Astrocyte (in vitro differentiated cells and primary cell): ENCODE measurements at regions not wholly inside any gene's neighbourhood (a gene's known extent, or its start where the extent isn't known, plus 50 kb on each side); places are given as distances from the start of the nearest gene placed in this dataset.

ENCODE experiments used
- DNase-seq: peaks from one replicate; pipeline ENCODE4 v3.0.0-alpha.2; 2010; ENCODE audit warnings: low read depth
- FAIRE-seq: peaks from 2 replicates; lab custom pipeline; 2011; peaks lifted over from hg19 to GRCh38; lab: Jason Lieb, UNC
- H2AFZ ChIP-seq: 2 replicates; pipeline ENCODE4 v1.6.0; 2012; ENCODE audit warnings: low read depth, low read length, inconsistent platforms
- H3K27ac ChIP-seq: 2 replicates; pipeline ENCODE4 v1.5.1; 2011; ENCODE audit warnings: low read depth, low read length, inconsistent platforms
- H3K27me3 ChIP-seq: 2 replicates; pipeline ENCODE4 v1.6.0; 2011; ENCODE audit warnings: low read length, inconsistent platforms; ENCODE audit not compliant: insufficient read depth
- H3K36me3 ChIP-seq: 2 replicates; pipeline ENCODE4 v1.5.1; 2011; ENCODE audit warnings: low read length, inconsistent platforms; ENCODE audit not compliant: insufficient read depth
- H3K4me1 ChIP-seq: 2 replicates; pipeline ENCODE4 v1.5.1; 2011; ENCODE audit warnings: low read length, inconsistent platforms; ENCODE audit not compliant: insufficient read depth
- H3K4me2 ChIP-seq: 2 replicates; pipeline ENCODE4 v1.6.0; 2012; ENCODE audit warnings: low read length, inconsistent platforms
- H3K4me3 ChIP-seq: 2 replicates; pipeline ENCODE4 v1.5.1; 2011; ENCODE audit warnings: low read depth, mild to moderate bottlenecking, low read length, inconsistent platforms; ENCODE audit not compliant: insufficient read depth
- H3K79me2 ChIP-seq: 2 replicates; pipeline ENCODE4 v1.6.0; 2012; ENCODE audit warnings: mild to moderate bottlenecking, low read length, inconsistent platforms; ENCODE audit not compliant: insufficient read depth
- H3K9ac ChIP-seq: 2 replicates; pipeline ENCODE4 v1.6.0; 2012; ENCODE audit warnings: mild to moderate bottlenecking, low read length, inconsistent platforms
- H3K9me3 ChIP-seq: 2 replicates; pipeline ENCODE4 v1.5.1; 2012; ENCODE audit warnings: low read depth, mild to moderate bottlenecking, low read length, inconsistent platforms; ENCODE audit not compliant: insufficient read depth
- H4K20me1 ChIP-seq: 2 replicates; pipeline ENCODE4 v1.6.0; 2012; ENCODE audit warnings: low read length, inconsistent platforms; ENCODE audit not compliant: insufficient read depth
- H3K27ac Mint-ChIP-seq: one replicate; pipeline ENCODE4 v1.8.0; 2021; ENCODE audit warnings: mild to moderate bottlenecking, mixed read lengths; ENCODE audit not compliant: unreplicated experiment
- H3K27me3 Mint-ChIP-seq: one replicate; pipeline ENCODE4 v1.8.0; 2021; ENCODE audit warnings: low read depth, mixed read lengths; ENCODE audit not compliant: unreplicated experiment
- H3K36me3 Mint-ChIP-seq: one replicate; pipeline ENCODE4 v1.8.0; 2021; ENCODE audit warnings: low read depth, mixed read lengths; ENCODE audit not compliant: unreplicated experiment
- H3K4me1 Mint-ChIP-seq: one replicate; pipeline ENCODE4 v1.8.0; 2021; ENCODE audit warnings: low read depth, mixed read lengths; ENCODE audit not compliant: unreplicated experiment
- H3K4me3 Mint-ChIP-seq: one replicate; pipeline ENCODE4 v1.8.0; 2021; ENCODE audit warnings: mild to moderate bottlenecking, moderate library complexity, mixed read lengths; ENCODE audit not compliant: unreplicated experiment
- H3K9me3 Mint-ChIP-seq: one replicate; pipeline ENCODE4 v1.8.0; 2021; ENCODE audit warnings: mild to moderate bottlenecking, mixed read lengths; ENCODE audit not compliant: unreplicated experiment
- EZH2 ChIP-seq: IDR thresholded peaks from 2 replicates; pipeline ENCODE4 v1.6.1; 2012; ENCODE audit warnings: mild to moderate bottlenecking, low read length, inconsistent platforms; ENCODE audit not compliant: insufficient read depth
- TF ChIP-seq, protein P1 (sequence below): IDR thresholded peaks from 2 replicates; pipeline ENCODE4 v1.5.1; 2011; ENCODE audit warnings: low read depth, mild to moderate bottlenecking, inconsistent platforms, low read length, moderate library complexity; ENCODE audit not compliant: insufficient read depth

DNA sequence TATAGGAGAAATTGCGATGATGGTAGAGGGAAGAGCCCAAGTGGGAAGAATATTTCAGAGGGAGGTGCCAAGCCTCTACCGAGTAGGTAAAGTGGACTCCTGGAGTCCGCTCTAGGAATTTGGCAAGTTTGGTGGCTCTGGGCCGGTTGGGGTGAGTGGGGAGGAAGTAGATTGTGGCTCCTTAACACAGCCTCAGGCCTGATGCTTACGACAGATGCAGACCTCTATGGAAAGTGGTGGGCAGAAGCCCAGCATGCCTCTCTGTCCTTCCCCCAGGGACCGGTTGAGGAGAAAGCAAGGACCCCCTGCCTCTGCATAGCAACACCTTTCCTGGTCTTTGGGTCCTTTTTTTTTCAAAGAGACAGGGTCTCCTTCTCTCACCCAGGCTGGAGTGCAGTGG, 55.9 kb upstream of the SIAH1 start:
- Mint-ChIP-seq H3K4me1 (peaks cover 11% of the 10 kb centered on the region), H3K27ac (no peak overlapping the region), H3K9me3 (peaks cover 3% of the 10 kb centered on the region), H3K4me3 (no peak overlapping the region), H3K36me3 (peaks cover 2% of the 10 kb centered on the region), H3K27me3 (peaks cover 11% of the 10 kb centered on the region)
- Histone ChIP-seq H4K20me1 (no peaks in the 10 kb centered on the region), H3K9me3 (no peaks in the 10 kb centered on the region), H3K4me1 (peaks cover 10% of the 10 kb centered on the region), H3K79me2 (no peaks in the 10 kb centered on the region), H2AFZ (no peak overlapping the region), H3K27me3 (no peaks in the 10 kb centered on the region), H3K4me2 (no peak overlapping the region), H3K36me3 (no peaks in the 10 kb centered on the region), H3K9ac (no peak overlapping the region), H3K4me3 (no peak overlapping the region), H3K27ac (no peak overlapping the region)
- FAIRE-seq (no peak), DNase-seq (no peak)
- TF ChIP-seq EZH2, result no peak
- TF ChIP-seq, protein P1, sequence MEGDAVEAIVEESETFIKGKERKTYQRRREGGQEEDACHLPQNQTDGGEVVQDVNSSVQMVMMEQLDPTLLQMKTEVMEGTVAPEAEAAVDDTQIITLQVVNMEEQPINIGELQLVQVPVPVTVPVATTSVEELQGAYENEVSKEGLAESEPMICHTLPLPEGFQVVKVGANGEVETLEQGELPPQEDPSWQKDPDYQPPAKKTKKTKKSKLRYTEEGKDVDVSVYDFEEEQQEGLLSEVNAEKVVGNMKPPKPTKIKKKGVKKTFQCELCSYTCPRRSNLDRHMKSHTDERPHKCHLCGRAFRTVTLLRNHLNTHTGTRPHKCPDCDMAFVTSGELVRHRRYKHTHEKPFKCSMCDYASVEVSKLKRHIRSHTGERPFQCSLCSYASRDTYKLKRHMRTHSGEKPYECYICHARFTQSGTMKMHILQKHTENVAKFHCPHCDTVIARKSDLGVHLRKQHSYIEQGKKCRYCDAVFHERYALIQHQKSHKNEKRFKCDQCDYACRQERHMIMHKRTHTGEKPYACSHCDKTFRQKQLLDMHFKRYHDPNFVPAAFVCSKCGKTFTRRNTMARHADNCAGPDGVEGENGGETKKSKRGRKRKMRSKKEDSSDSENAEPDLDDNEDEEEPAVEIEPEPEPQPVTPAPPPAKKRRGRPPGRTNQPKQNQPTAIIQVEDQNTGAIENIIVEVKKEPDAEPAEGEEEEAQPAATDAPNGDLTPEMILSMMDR, result no peak

DNA sequence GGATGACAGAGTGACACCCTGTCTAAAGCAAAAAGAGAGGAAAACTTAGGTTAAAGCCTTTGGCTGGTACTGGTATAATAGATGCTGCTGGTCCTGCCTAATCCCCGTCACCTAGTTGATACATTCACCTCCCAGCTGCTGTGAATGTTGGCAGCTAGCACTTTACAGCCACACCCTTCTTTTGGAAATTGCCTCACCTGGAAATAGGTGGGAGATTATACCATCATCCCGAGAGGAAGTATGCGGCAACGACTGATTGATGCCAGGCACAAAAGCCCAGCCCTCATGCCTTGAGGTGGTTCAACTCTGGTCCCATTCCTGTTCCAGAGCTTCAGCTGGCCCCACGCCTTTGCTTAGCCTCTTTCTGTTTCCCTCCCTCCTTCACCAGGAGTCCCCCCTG, 53.2 kb upstream of the SIAH1 start:
- Histone ChIP-seq H3K4me1 (peaks cover 7% of the 10 kb centered on the region), H3K36me3 (no peaks in the 10 kb centered on the region), H2AFZ (no peak overlapping the region), H3K9me3 (no peaks in the 10 kb centered on the region), H3K4me3 (no peak overlapping the region), H3K4me2 (no peak overlapping the region), H3K79me2 (no peaks in the 10 kb centered on the region), H3K9ac (no peak overlapping the region), H4K20me1 (no peaks in the 10 kb centered on the region), H3K27ac (no peak overlapping the region), H3K27me3 (no peaks in the 10 kb centered on the region)
- no peak for DNase-seq
- Mint-ChIP-seq H3K27me3 (peaks cover 21% of the 10 kb centered on the region), H3K4me3 (no peak overlapping the region), H3K27ac (no peak overlapping the region), H3K4me1 (peaks cover 8% of the 10 kb centered on the region), H3K36me3 (peaks cover 2% of the 10 kb centered on the region), H3K9me3 (peaks cover 3% of the 10 kb centered on the region)
- TF ChIP-seq, protein P1, result no peak
- TF ChIP-seq EZH2, result no peak
- no peak for FAIRE-seq

DNA sequence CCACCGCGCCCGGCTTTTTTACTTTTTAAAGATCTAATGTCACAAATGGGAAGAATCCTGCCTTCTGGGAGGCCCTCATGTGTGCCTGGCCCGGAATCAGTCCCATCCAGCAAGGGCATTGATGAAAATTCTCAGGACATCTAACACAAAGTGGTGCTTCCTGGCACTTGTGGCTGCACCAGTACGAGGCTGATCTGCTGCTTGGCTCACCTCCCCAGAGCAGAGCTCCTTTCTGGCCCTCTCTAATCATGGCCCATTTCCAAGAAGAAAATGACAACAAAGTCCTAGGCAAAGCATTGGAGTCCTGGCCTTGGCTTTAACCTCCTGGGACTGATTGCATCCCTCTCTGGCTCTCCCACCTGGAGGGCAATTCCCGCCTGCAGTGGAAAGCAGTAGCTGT, 50.7 kb upstream of the SIAH1 start:
- DNase-seq (no peak), FAIRE-seq (no peak)
- Histone ChIP-seq H3K79me2 (no peaks in the 10 kb centered on the region), H3K4me1 (peaks cover 7% of the 10 kb centered on the region), H3K4me3 (no peak overlapping the region), H2AFZ (no peak overlapping the region), H3K27me3 (no peaks in the 10 kb centered on the region), H3K9ac (no peak overlapping the region), H3K27ac (no peak overlapping the region), H3K36me3 (no peaks in the 10 kb centered on the region), H3K9me3 (no peaks in the 10 kb centered on the region), H4K20me1 (no peaks in the 10 kb centered on the region), H3K4me2 (no peak overlapping the region)
- H3K4me1 Mint-ChIP-seq, result peaks cover 7% of the 10 kb centered on the region
- H3K27me3 Mint-ChIP-seq, result peaks cover 21% of the 10 kb centered on the region
- TF ChIP-seq, protein P1, result no peak
- H3K36me3 Mint-ChIP-seq, result peaks cover 2% of the 10 kb centered on the region
- no peak overlapping the region for H3K4me3 Mint-ChIP-seq
- H3K27ac Mint-ChIP-seq, result no peak overlapping the region
- H3K9me3 Mint-ChIP-seq, result peaks cover 3% of the 10 kb centered on the region
